Mammary epithelial cell (primary cell): ENCODE measurements at regions not wholly inside any gene's neighbourhood (a gene's known extent, or its start where the extent isn't known, plus 50 kb on each side); places are given as distances from the start of the nearest gene placed in this dataset.

Experiments
- EZH2 ChIP-seq: IDR thresholded peaks from 2 replicates; pipeline ENCODE4 v1.6.1; 2012; ENCODE audit warnings: low read length, inconsistent platforms, borderline replicate concordance
- TF ChIP-seq, protein P1 (sequence below), 2 donors: IDR thresholded peaks in 1 of 2; conservative IDR thresholded peaks in 1 of 2; 2 replicates each; pipeline ENCODE4 v1.5.1; 2011 to 2012; ENCODE audit warnings: inconsistent platforms in 2 of 2, low read length in 2 of 2, mild to moderate bottlenecking in 2 of 2, control low read depth in 1 of 2, low read depth in 1 of 2; ENCODE audit not compliant: insufficient read depth in 1 of 2; ENCODE audit errors: extremely low read depth in 1 of 2

- TF ChIP-seq, protein P1, sequence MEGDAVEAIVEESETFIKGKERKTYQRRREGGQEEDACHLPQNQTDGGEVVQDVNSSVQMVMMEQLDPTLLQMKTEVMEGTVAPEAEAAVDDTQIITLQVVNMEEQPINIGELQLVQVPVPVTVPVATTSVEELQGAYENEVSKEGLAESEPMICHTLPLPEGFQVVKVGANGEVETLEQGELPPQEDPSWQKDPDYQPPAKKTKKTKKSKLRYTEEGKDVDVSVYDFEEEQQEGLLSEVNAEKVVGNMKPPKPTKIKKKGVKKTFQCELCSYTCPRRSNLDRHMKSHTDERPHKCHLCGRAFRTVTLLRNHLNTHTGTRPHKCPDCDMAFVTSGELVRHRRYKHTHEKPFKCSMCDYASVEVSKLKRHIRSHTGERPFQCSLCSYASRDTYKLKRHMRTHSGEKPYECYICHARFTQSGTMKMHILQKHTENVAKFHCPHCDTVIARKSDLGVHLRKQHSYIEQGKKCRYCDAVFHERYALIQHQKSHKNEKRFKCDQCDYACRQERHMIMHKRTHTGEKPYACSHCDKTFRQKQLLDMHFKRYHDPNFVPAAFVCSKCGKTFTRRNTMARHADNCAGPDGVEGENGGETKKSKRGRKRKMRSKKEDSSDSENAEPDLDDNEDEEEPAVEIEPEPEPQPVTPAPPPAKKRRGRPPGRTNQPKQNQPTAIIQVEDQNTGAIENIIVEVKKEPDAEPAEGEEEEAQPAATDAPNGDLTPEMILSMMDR (conservative IDR thresholded peaks at IDR 0.05 in 1 of 2, IDR thresholded peaks at IDR 0.05 in 1 of 2; ENCODE audit: extremely low read depth in 1 of 2, insufficient read depth in 1 of 2, low read depth in 1 of 2, low read length in 2 of 2) = no peak
- no peak for TF ChIP-seq EZH2
Measured at GRCh38 chr4:181693517-181693916, 549.7 kb upstream of the TENM3 start.
